ENCODE measurements at regions not wholly inside any gene's neighbourhood (a gene's known extent, or its start where the extent isn't known, plus 50 kb on each side); places are given as distances from the start of the nearest gene placed in this dataset.
"Not testable (repeated sequence)": the region's sequence is repeated elsewhere in the genome, so short reads cannot be mapped to it uniquely, and the experiment has no call there.

DNA sequence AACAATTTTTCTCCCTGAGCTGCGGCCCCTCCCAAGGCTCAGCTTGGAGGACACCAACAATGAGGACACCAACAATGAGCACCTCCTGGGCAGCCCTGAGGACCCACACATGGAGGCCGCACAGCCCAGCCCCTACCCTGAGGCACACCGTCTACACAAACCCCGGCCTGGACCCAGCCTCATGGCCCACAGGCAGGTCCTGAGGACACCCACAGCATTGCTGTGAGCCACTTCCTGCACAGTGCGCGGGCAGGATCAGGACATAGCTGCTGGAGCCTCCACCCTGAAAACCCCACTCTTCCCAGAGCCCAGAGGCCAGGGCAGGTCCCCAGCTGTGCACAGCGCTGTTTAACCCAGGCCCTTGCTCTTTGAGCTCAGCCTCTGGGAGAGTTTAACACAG lies 194.3 kb downstream of the RTP5 start:
- Mint-ChIP-seq H3K27me3 (peaks cover 27% of the 10 kb centered on the region), H3K36me3 (ENCODE audit: insufficient read depth) (no peaks in the 10 kb centered on the region), H3K4me1 (no peaks in the 10 kb centered on the region), H3K4me3 (no peak overlapping the region), H3K27ac (ENCODE audit: low read depth) (no peak overlapping the region), H3K9me3 (no peaks in the 10 kb centered on the region)
- no peak for DNase-seq (ENCODE audit: low spot score in 2 of 2)
- ATAC-seq (replicated peaks; ENCODE audit: extremely low read depth, poor library complexity, severe bottlenecking), result no peak

DNA sequence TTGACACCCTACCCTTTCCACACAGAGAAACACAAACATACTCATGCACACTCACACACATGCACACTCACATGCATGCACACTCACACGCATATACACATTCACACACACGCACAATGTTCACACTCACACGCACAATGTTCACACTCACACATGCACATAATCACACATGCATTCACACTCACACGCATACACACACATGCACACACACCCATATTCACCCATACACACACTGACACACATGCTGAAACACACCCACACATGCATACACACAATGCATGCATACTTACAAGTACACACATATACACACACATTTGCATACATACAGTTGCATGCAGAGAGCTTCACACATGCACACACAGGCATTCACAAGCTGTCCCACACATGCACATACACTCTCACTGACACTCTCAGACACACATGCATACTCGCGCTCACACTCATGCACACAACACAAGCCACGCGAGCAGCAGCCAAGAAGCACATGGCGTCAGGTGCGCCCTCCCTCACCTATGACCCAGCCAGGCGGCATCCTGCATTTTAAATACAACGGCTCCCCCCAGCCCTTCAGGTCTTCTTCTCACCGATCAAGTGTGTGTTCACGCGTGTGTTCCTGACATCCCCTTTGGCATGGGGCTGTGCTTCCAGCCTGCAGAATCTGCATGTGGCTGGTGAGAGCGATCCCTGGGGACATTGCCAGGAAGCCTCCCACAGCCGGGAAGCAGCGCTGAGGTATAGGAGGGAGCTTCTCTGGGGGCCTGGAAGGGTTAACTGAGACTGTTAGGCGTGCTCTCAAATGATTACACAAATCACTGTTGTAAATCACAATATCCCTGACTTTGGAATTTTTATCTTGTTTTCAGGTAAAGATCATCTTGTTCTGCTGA lies 195.1 kb downstream of the RTP5 start:
- ATAC-seq (replicated peaks; ENCODE audit: extremely low read depth, poor library complexity, severe bottlenecking) (no peak), DNase-seq (ENCODE audit: low spot score in 2 of 2) (no peak)
- no peaks in the 10 kb centered on the region for H3K36me3 Mint-ChIP-seq (ENCODE audit: insufficient read depth)
- peaks cover 25% of the 10 kb centered on the region for H3K27me3 Mint-ChIP-seq
- H3K4me3 Mint-ChIP-seq, result no peak overlapping the region
- no peaks in the 10 kb centered on the region for H3K9me3 Mint-ChIP-seq
- no peaks in the 10 kb centered on the region for H3K4me1 Mint-ChIP-seq
- no peak overlapping the region for H3K27ac Mint-ChIP-seq (ENCODE audit: low read depth)

DNA sequence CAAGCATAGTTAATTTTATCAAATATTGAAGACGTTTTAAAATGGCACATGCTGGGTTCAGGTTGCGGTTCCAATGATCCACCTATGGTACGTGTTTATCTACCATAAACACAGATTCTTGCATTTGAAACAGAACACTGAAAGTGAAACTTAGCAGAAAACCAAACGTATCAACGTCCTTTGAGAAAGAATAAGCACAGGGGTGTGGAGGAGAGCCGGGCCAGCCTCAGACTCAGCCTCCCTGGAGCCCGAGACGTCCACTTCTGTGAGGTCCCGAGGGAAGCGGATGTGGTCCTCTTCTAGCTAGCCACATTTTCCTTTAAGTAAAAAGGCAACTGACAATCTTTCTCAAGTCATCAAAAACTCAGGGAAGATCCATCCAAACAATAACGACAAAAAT lies 195.9 kb downstream of the RTP5 start:
- Mint-ChIP-seq H3K4me1 (no peaks in the 10 kb centered on the region), H3K27me3 (peaks cover 23% of the 10 kb centered on the region), H3K36me3 (ENCODE audit: insufficient read depth) (no peaks in the 10 kb centered on the region), H3K9me3 (no peaks in the 10 kb centered on the region), H3K27ac (ENCODE audit: low read depth) (no peak overlapping the region), H3K4me3 (no peak overlapping the region)
- ATAC-seq (replicated peaks; ENCODE audit: extremely low read depth, poor library complexity, severe bottlenecking), result no peak
- DNase-seq (ENCODE audit: low spot score in 2 of 2), result no peak

DNA sequence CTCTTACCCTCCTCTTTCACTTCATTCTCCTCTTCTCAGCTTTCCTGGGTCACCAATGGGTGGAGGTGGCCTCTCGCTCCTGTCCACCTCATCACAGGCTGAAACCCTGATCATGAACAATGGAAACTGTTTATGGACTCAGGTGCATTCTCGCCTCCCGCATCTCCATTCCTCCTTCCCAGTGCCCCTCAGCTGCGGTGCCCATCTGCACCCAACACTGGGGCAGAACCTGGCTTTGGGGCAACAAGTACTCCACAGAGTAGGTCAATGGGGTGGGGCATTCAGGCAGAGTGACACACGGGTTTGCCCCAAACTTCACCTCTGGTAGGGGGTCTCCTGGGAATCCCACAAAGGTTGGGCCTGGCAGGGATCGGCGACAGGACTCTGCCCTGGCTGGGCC lies 199.5 kb downstream of the RTP5 start:
- ATAC-seq (replicated peaks; ENCODE audit: extremely low read depth, poor library complexity, severe bottlenecking) (no peak), DNase-seq (ENCODE audit: low spot score in 2 of 2) (no peak)
- no peaks in the 10 kb centered on the region for H3K9me3 Mint-ChIP-seq
- no peak overlapping the region for H3K27ac Mint-ChIP-seq (ENCODE audit: low read depth)
- H3K4me3 Mint-ChIP-seq, result no peak overlapping the region
- H3K36me3 Mint-ChIP-seq (ENCODE audit: insufficient read depth), result no peaks in the 10 kb centered on the region
- H3K27me3 Mint-ChIP-seq, result peaks cover 48% of the 10 kb centered on the region
- no peaks in the 10 kb centered on the region for H3K4me1 Mint-ChIP-seq

DNA sequence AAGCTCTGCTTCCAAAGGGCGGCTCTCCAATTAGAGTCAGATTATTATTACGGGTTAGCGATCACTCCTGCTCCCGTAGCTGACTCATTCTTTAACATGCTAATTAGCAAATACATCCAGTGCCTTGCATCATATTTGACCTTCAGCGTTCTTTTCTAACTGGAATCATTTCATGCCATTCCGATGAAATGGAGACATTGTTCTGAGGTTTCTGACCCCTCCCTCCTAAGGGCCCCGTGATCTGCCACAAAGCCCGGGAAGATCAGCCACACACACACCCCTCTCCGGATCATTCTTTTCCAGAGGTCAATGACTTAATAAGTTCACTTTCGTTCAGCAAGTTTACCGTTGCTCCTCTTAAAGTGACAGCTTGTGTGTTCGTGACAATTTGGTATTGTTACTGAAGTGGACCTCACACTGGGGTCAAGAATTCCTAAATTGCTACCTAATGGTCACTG lies 200.4 kb downstream of the RTP5 start:
- H3K4me1 Mint-ChIP-seq; H3K4me3 Mint-ChIP-seq; ATAC-seq (replicated peaks; ENCODE audit: extremely low read depth, poor library complexity, severe bottlenecking); H3K9me3 Mint-ChIP-seq; H3K36me3 Mint-ChIP-seq (ENCODE audit: insufficient read depth); H3K27ac Mint-ChIP-seq (ENCODE audit: low read depth); DNase-seq (ENCODE audit: low spot score in 2 of 2): not testable (repeated sequence)
- peaks cover 53% of the 10 kb centered on the region for H3K27me3 Mint-ChIP-seq

DNA sequence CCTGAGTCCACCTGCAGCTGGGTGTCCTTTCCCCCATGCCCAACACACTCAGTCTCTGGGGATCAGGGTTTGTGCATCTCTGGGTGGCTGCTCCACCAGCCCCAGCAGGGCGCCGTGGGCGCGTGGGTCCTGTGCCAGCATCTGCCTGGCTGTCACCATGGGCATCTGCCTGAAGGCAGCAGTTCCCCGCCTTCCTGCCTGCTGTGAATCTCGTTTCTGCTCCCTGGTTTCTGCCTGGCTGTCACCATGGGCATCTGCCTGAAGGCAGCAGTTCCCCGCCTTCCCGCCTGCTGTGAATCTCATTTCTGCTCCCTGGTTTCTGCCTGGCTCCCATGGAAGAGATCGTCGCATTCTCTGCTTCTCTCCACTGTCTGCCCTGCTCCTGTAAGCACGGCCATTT lies 201.2 kb downstream of the RTP5 start:
- not testable (repeated sequence) for H3K4me1 Mint-ChIP-seq; ATAC-seq (replicated peaks; ENCODE audit: extremely low read depth, poor library complexity, severe bottlenecking); H3K9me3 Mint-ChIP-seq; H3K36me3 Mint-ChIP-seq (ENCODE audit: insufficient read depth); H3K4me3 Mint-ChIP-seq; H3K27ac Mint-ChIP-seq (ENCODE audit: low read depth); DNase-seq (ENCODE audit: low spot score in 2 of 2)
- H3K27me3 Mint-ChIP-seq, result peaks cover 60% of the 10 kb centered on the region

DNA sequence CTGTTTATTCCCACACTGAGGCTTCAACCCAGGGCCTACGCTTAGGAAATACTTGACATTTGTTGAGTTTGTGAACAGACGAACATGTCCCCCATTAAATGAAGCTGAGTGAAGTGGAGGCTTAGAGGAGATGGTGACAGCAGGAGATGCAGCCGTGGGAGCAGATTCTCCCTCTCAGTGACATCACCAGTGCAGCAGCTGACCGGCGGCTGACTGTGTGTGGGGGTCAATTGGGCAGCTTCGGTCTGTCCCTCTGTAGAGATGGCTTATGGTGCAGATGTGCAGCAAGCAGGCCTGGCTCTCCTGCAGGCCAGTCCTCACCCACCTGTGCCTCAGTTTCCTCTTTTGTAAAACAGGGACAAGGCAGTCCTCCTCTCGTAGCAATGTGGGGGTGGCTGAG lies 201.8 kb downstream of the RTP5 start:
- H3K36me3 Mint-ChIP-seq (ENCODE audit: insufficient read depth); H3K4me1 Mint-ChIP-seq; ATAC-seq (replicated peaks; ENCODE audit: extremely low read depth, poor library complexity, severe bottlenecking); H3K9me3 Mint-ChIP-seq; DNase-seq (ENCODE audit: low spot score in 2 of 2); H3K27ac Mint-ChIP-seq (ENCODE audit: low read depth); H3K4me3 Mint-ChIP-seq: not testable (repeated sequence)
- peaks cover 66% of the 10 kb centered on the region for H3K27me3 Mint-ChIP-seq

DNA sequence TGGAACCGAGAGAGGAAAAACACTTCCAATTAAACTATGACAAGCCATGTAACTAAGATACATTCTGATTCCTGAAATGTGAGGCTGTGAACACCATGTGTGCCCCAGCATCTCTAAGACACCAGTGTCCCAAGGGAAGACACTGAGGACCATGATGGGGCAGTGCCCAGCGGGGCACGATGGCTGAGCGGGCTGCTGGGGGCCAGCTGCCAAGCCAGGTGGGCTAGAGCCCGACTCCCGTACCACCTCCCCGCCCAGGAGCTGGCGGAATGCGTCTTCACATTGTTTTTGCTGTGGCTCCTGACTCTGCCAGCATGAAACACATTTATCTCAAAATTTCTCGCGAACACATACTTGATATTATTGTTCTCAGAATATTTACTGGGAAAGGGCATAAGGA lies 202.4 kb downstream of the RTP5 start:
- peaks cover 69% of the 10 kb centered on the region for H3K27me3 Mint-ChIP-seq

DNA sequence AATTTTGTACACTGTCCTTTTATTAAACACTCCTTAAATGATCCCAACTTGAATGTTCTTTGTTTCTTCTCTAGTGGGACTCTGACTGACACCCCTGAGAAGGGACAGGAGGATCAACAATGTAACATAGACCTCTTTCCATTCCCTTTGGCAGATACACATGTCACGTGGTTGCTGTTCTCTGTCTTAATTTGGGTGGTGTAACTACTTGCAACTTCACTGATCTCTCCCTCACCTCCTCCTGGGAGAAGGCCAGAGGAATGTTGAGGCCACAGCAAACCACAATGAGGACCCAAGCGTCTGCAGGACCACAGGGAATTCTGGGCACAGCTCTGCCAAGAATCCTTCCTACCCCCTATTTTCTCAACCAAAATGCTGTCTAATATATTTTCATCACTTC lies 205.6 kb downstream of the RTP5 start:
- Mint-ChIP-seq H3K9me3 (no peaks in the 10 kb centered on the region), H3K27me3 (peaks cover 69% of the 10 kb centered on the region), H3K36me3 (ENCODE audit: insufficient read depth) (no peaks in the 10 kb centered on the region), H3K4me1 (no peaks in the 10 kb centered on the region), H3K4me3 (no peak overlapping the region), H3K27ac (ENCODE audit: low read depth) (no peak overlapping the region)
- DNase-seq (ENCODE audit: low spot score in 2 of 2) (no peak), ATAC-seq (replicated peaks; ENCODE audit: extremely low read depth, poor library complexity, severe bottlenecking) (no peak)

More for the DNA sequence above, 202.4 kb downstream of the RTP5 start:
- H3K4me1 Mint-ChIP-seq; DNase-seq (ENCODE audit: low spot score in 2 of 2); H3K36me3 Mint-ChIP-seq (ENCODE audit: insufficient read depth); H3K27ac Mint-ChIP-seq (ENCODE audit: low read depth); H3K4me3 Mint-ChIP-seq; H3K9me3 Mint-ChIP-seq; ATAC-seq (replicated peaks; ENCODE audit: extremely low read depth, poor library complexity, severe bottlenecking): not testable (repeated sequence)

DNA sequence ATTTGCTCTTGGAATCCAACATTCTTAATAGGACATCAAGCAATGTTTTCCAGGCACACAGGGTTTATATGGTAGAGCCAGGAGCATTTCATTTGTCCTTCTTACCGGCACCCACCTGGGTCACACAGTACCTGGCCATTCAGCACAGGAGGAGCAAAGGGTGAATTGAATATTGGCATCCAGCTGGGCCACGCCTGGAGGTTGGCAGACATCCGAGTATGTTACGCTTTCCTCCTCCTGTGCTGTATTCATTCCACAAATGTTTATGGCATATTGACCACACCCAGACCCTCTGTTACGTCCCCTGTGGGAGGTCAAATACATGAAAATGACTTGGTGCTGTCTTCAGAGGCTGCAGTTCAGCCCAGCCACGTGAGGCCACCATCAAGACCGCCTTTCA lies 206.2 kb downstream of the RTP5 start:
- Mint-ChIP-seq H3K27ac (ENCODE audit: low read depth) (no peak overlapping the region), H3K27me3 (peaks cover 73% of the 10 kb centered on the region), H3K4me1 (no peaks in the 10 kb centered on the region), H3K9me3 (no peaks in the 10 kb centered on the region), H3K36me3 (ENCODE audit: insufficient read depth) (no peaks in the 10 kb centered on the region), H3K4me3 (no peak overlapping the region)
- ATAC-seq (replicated peaks; ENCODE audit: extremely low read depth, poor library complexity, severe bottlenecking) (no peak), DNase-seq (ENCODE audit: low spot score in 2 of 2) (no peak)

DNA sequence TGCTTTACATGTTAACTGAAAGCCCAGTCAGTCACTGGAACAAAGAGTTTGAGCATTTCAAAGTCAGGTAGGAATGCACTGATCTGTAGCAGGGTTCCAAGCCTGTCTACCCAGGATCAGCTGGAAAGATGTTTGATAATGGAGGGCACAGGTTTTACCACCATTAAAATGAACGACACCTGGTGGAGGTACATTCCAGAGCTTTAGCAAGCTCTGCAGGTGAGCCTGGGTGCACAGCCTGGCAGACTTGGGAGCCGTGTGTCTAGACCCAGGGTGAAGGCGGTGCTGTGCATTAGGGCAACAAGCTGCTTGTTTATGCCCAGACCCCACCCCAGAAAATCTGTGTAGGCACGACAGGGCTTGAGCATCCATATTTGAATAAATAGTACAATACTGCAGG lies 206.7 kb downstream of the RTP5 start:
- peaks cover 73% of the 10 kb centered on the region for H3K27me3 Mint-ChIP-seq
- H3K36me3 Mint-ChIP-seq (ENCODE audit: insufficient read depth); H3K4me1 Mint-ChIP-seq; ATAC-seq (replicated peaks; ENCODE audit: extremely low read depth, poor library complexity, severe bottlenecking); H3K4me3 Mint-ChIP-seq; H3K9me3 Mint-ChIP-seq; H3K27ac Mint-ChIP-seq (ENCODE audit: low read depth); DNase-seq (ENCODE audit: low spot score in 2 of 2): not testable (repeated sequence)

DNA sequence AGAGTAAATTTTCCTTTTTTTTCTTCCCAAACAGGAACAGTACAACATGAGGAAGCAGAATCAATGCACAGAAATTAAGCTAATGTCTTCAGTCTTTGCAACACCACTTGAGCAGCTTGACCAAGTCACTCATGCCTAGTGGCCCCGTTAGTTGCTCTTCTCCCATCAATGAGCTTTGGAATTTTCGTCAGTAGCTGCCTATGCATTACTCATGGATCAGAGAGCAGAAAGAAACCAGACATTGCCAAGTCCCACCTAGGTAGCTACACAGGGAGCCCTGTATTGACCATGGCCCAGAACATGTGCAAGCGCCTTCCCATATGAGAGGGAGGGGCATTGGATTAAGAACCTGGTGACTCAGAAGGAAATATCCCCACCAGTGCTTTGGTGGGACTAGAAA lies 208.9 kb downstream of the RTP5 start:
- not testable (repeated sequence) for H3K4me3 Mint-ChIP-seq; ATAC-seq (replicated peaks; ENCODE audit: extremely low read depth, poor library complexity, severe bottlenecking); H3K36me3 Mint-ChIP-seq (ENCODE audit: insufficient read depth); H3K4me1 Mint-ChIP-seq; H3K27ac Mint-ChIP-seq (ENCODE audit: low read depth); DNase-seq (ENCODE audit: low spot score in 2 of 2); H3K9me3 Mint-ChIP-seq
- H3K27me3 Mint-ChIP-seq, result peaks cover 62% of the 10 kb centered on the region

DNA sequence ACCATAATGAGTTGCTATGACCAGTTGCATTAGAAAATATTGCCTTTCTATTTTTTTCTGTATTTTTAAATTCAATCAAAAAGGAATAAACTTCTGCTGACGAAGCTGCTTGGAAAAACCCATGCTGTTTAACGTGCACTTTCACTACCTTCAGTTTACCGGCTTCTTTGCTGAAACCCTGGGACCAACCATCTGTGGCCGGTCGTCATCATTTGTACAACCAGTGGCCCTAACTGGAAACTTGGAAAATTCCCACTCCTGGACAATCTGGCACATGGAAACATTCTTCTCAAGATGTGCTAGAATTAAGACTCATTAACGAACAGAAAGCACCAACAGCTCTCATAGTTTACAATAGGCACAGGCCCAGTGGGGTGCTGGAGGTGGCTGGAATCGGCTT lies 210.3 kb downstream of the RTP5 start:
- DNase-seq (ENCODE audit: low spot score in 2 of 2); ATAC-seq (replicated peaks; ENCODE audit: extremely low read depth, poor library complexity, severe bottlenecking); H3K4me1 Mint-ChIP-seq; H3K27ac Mint-ChIP-seq (ENCODE audit: low read depth); H3K9me3 Mint-ChIP-seq; H3K36me3 Mint-ChIP-seq (ENCODE audit: insufficient read depth); H3K4me3 Mint-ChIP-seq: not testable (repeated sequence)
- H3K27me3 Mint-ChIP-seq, result peaks cover 58% of the 10 kb centered on the region
